ENCODE measurements at regions not wholly inside any gene's neighbourhood (a gene's known extent, or its start where the extent isn't known, plus 50 kb on each side); places are given as distances from the start of the nearest gene placed in this dataset.

DNA sequence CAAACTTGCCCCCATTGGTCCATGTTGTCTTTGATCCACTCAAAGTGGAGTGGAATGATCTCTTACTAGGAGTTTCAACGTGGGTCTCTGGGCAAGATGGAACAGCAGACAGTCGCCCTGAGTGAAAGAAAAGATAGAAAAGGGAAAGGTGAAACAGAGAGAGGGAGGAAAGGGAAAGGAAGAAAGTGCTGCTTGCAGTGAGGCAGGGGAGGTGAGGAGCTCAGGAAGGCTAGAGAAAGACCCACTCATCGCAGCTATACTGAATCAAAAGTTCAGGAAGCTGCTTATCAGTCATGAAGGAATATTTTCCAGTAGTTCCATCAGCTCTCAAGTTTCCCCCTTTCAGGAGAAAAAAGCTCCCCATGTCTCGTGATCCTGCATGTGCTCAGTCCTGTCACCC, 86.9 kb downstream of the ZNF467 start:
- H3K27me3 Mint-ChIP-seq: peaks cover 42% of the 10 kb centered on the region
- H2AFZ ChIP-seq (ENCODE audit: insufficient read depth, low read depth, low read length, poor library complexity, severe bottlenecking): no peak overlapping the region

GRCh38 chr7:149686011-149686410, 87.4 kb downstream of the ZNF467 start:
- intact Hi-C loops (cut with micrococcal nuclease): no loop called here

More for the DNA sequence above, 86.9 kb downstream of the ZNF467 start:
- no peak for TF ChIP-seq CTCF (IDR thresholded peaks at IDR 0.05)
- no peak for TF ChIP-seq EZH2 (IDR thresholded peaks at IDR 0.05; ENCODE audit: borderline replicate concordance, insufficient read depth, low read depth, low read length, poor library complexity, severe bottlenecking)
- H3K9ac ChIP-seq (ENCODE audit: low read length): no peak overlapping the region
- H4K20me1 ChIP-seq (ENCODE audit: control insufficient read depth, insufficient read depth, low read length, poor library complexity, severe bottlenecking): no peaks in the 10 kb centered on the region
- ATAC-seq (ENCODE audit: low read depth): no peak
- no peaks in the 10 kb centered on the region for H3K4me1 ChIP-seq (ENCODE audit: control insufficient read depth in 2 of 2, insufficient read depth in 2 of 2, low read length in 2 of 2)
- H3K27ac Mint-ChIP-seq: no peak overlapping the region
- no peaks in the 10 kb centered on the region for H3K4me1 Mint-ChIP-seq
- WGBS (ENCODE audit: insufficient coverage): 41% methylated on average over 2 of the region's 4 CpGs
- POLR2A ChIA-PET: no interaction called here
- H3K9me3 ChIP-seq (ENCODE audit: control extremely low read depth in 1 of 3, control insufficient read depth in 2 of 3, insufficient read depth in 1 of 3, low read length in 2 of 3): peaks cover 0 to 9% (median 3%) of the 10 kb centered on the region in 3 donors
- H3K27me3 ChIP-seq (replicated peaks in 1 of 4; ENCODE audit: control extremely low read depth in 1 of 4, control insufficient read depth in 3 of 4, insufficient read depth in 4 of 4, low read length in 3 of 4): peaks cover 0 to 25% (median 24%) of the 10 kb centered on the region in 4 experiments
- no peak overlapping the region for H3K4me2 ChIP-seq (replicated peaks; ENCODE audit: low read depth, low read length, poor library complexity, severe bottlenecking)
- DNase-seq: no peak
- no peak overlapping the region for H3K4me3 ChIP-seq (ENCODE audit: control extremely low read depth in 1 of 5, extremely low read depth in 1 of 5, insufficient read depth in 1 of 5, low read depth in 2 of 5, low read length in 4 of 5)
- H3K4me3 Mint-ChIP-seq: no peak overlapping the region
- intact Hi-C loops (cut with micrococcal nuclease): no loop called here
- H3K79me2 ChIP-seq (ENCODE audit: control insufficient read depth, insufficient read depth, low read length): no peaks in the 10 kb centered on the region
- CTCF ChIA-PET: no interaction called here
- H3K9me3 Mint-ChIP-seq (ENCODE audit: insufficient read depth): peaks cover 5% of the 10 kb centered on the region
- no peak overlapping the region for H3K27ac ChIP-seq (ENCODE audit: low read length in 2 of 2)
- H3K36me3 ChIP-seq (replicated peaks in 1 of 2; ENCODE audit: control extremely low read depth in 1 of 2, control insufficient read depth in 1 of 2, extremely low read depth in 1 of 2, insufficient read depth in 2 of 2, low read length in 1 of 2): no peaks in the 10 kb centered on the region

More at GRCh38 chr7:149686011-149686410, 87.4 kb downstream of the ZNF467 start:
- H3K9ac ChIP-seq (ENCODE audit: low read length): no peak overlapping the region
- WGBS (ENCODE audit: insufficient coverage): 94% methylated on average over 3 of the region's 3 CpGs
- no peak for ATAC-seq (ENCODE audit: low read depth)
- H3K27ac ChIP-seq (ENCODE audit: low read length in 2 of 2): no peak overlapping the region
- H2AFZ ChIP-seq (ENCODE audit: insufficient read depth, low read depth, low read length, poor library complexity, severe bottlenecking): no peak overlapping the region
- CTCF ChIA-PET: no interaction called here
- DNase-seq: no peak
- Mint-ChIP-seq H3K4me3 (no peak overlapping the region), H3K9me3 (ENCODE audit: insufficient read depth) (peaks cover 5% of the 10 kb centered on the region), H3K27ac (no peak overlapping the region), H3K4me1 (no peaks in the 10 kb centered on the region), H3K27me3 (peaks cover 39% of the 10 kb centered on the region)
- H3K4me2 ChIP-seq (replicated peaks; ENCODE audit: low read depth, low read length, poor library complexity, severe bottlenecking): no peak overlapping the region
- H4K20me1 ChIP-seq (ENCODE audit: control insufficient read depth, insufficient read depth, low read length, poor library complexity, severe bottlenecking): no peaks in the 10 kb centered on the region
- H3K4me3 ChIP-seq (ENCODE audit: control extremely low read depth in 1 of 5, extremely low read depth in 1 of 5, insufficient read depth in 1 of 5, low read depth in 2 of 5, low read length in 4 of 5): no peak overlapping the region
- peaks cover 0 to 25% (median 21%) of the 10 kb centered on the region in 4 experiments for H3K27me3 ChIP-seq (replicated peaks in 1 of 4; ENCODE audit: control extremely low read depth in 1 of 4, control insufficient read depth in 3 of 4, insufficient read depth in 4 of 4, low read length in 3 of 4)
- TF ChIP-seq EZH2 (IDR thresholded peaks at IDR 0.05; ENCODE audit: borderline replicate concordance, insufficient read depth, low read depth, low read length, poor library complexity, severe bottlenecking) (no peak), CTCF (IDR thresholded peaks at IDR 0.05) (no peak)
- H3K4me1 ChIP-seq (ENCODE audit: control insufficient read depth in 2 of 2, insufficient read depth in 2 of 2, low read length in 2 of 2): no peaks in the 10 kb centered on the region
- H3K36me3 ChIP-seq (replicated peaks in 1 of 2; ENCODE audit: control extremely low read depth in 1 of 2, control insufficient read depth in 1 of 2, extremely low read depth in 1 of 2, insufficient read depth in 2 of 2, low read length in 1 of 2): no peaks in the 10 kb centered on the region
- H3K79me2 ChIP-seq (ENCODE audit: control insufficient read depth, insufficient read depth, low read length): no peaks in the 10 kb centered on the region
- peaks cover 0 to 6% (median 3%) of the 10 kb centered on the region in 3 donors for H3K9me3 ChIP-seq (ENCODE audit: control extremely low read depth in 1 of 3, control insufficient read depth in 2 of 3, insufficient read depth in 1 of 3, low read length in 2 of 3)
- POLR2A ChIA-PET: no interaction called here
